C1 segment of cervical spinal cord (tissue), 14 donors: ENCODE measurements at regions not wholly inside any gene's neighbourhood (a gene's known extent, or its start where the extent isn't known, plus 50 kb on each side); places are given as distances from the start of the nearest gene placed in this dataset.
A peak's percentile ranks its signal among the peaks of the same experiment; 100 is the strongest.

Source experiments
- DNase-seq, 14 donors: peaks; one replicate each; lab custom pipeline; 2025; lab: John Stamatoyannopoulos, UW

- DNase-seq, result no peak
Observed at GRCh38 chr10:47053081-47053798, 142.0 kb downstream of the PTPN20 start.

GRCh38 chr10:47054974-47055373 is 143.7 kb downstream of the PTPN20 start:
- no peak for DNase-seq

DNA sequence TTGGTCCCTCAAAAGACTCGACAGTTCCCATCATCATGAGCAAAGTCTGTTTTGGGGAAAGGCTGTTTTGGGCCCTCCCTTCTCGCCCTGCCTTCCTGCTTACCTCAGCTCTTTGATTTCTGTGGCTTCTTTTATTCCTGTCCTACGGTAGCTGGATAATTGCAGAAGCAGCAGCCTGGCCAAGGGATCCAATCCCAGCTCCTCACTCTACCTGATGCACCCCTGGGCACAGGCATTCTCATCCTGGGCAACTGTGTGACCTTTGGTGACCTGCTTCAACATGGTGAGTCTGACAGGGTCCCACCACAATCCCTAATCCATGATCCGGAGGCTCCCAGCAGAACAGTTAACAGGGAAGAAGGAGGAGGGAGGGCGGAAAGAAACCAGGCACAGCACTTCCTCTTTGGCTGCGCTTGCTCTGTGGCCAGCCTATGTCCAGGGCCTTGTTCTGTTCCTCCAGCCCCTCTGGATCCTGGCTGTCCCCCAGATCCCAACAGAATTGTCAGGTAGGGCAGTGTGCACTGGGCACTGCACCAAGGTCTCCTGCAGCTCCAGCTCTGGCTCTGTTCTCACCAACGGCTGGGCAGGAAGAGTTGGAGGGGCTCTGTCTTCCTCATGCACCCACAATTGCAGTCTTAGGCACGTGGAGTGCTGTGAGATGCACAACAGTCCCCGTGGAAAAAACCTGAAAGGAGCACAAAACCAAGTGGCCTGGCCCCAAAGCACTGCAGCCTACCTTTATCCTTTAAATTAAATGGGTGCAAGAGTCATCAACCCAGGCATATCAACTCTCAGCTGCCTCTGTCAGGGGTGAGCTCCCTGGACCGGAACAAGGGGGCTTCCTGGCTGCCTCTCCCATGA is 144.4 kb downstream of the PTPN20 start:
- no peak for DNase-seq

- no peak for DNase-seq
Observed at GRCh38 chr10:47056247-47056510, 145.0 kb downstream of the PTPN20 start.

DNA sequence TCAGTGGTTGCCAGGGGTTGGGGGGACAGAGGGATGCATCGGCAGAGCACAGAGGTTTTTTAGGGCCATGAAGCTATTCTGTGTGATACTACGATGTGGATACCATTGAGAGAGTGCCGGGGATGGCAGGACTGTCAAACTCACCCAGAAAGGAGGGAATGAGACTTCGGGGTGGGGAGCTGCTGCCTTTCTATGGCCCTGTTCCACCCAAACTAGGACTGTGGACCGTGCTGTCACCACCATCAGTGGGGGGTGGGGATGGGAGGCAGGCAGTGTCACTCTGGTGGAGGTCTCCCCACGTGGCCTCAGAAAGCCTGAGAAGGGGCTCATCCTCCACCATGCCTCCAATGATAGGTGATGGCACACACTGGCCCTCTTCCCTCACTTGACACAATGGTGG is 146.2 kb downstream of the PTPN20 start:
- DNase-seq, result no peak

GRCh38 chr10:47058032-47058702 is 146.9 kb downstream of the PTPN20 start:
- no peak for DNase-seq

GRCh38 chr10:47058961-47059391 is 147.7 kb downstream of the PTPN20 start:
- DNase-seq, result no peak

GRCh38 chr10:47059606-47060311 is 148.5 kb downstream of the PTPN20 start:
- no peak for DNase-seq

- no peak for DNase-seq
Observed at GRCh38 chr10:47060356-47060755, 149.1 kb downstream of the PTPN20 start.

- no peak for DNase-seq
Observed at GRCh38 chr10:47060993-47061500, 149.8 kb downstream of the PTPN20 start.

DNA sequence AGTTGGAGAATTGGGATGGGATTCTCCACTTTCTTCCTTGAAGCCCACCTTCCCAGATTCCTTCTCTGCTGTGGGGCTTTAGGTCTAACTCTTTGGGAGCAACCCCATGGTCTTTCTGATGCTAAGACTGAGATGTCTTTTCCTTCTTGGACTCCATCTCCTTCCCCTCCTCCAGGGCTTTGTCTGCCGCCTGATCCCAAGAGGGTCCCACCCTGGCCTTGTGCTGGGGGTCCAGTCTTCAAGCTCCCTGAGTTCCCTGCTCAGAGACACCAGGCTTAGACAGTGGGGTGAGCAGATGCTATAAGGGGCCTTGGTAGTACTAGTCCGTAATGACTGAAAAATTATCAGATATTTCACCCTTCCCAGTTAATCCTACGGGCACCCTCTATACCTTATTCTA is 150.5 kb downstream of the PTPN20 start:
- no peak for DNase-seq

GRCh38 chr10:47062441-47063200 is 151.4 kb downstream of the PTPN20 start:
- no peak for DNase-seq

- peak in 1 of 14 donors; percentile 38 for DNase-seq
Observed at GRCh38 chr10:47063858-47064257, 152.6 kb downstream of the PTPN20 start.

GRCh38 chr10:47065903-47066302 is 154.7 kb downstream of the PTPN20 start:
- DNase-seq, result no peak

- DNase-seq, result no peak
Observed at GRCh38 chr10:47067949-47068940, 157.0 kb downstream of the PTPN20 start.

DNA sequence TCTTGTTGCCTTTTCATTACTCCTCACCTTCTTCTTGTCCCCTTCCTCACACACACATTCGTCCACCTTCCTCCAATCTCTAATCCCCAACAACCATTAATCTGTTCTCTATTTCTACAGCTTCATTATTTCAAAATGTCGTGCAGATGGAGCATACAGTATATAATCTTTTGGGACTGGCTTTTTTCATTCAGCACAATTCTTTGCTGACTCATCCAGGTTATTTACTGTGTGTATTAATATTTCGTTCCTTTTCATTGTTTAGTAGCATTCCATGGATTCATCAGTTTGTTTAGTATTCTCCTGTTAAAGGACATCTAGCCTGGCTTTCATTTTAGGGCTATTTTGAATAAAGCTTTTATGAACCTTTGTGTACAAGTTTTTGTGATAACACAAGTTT is 159.3 kb downstream of the PTPN20 start:
- DNase-seq, result no peak

DNA sequence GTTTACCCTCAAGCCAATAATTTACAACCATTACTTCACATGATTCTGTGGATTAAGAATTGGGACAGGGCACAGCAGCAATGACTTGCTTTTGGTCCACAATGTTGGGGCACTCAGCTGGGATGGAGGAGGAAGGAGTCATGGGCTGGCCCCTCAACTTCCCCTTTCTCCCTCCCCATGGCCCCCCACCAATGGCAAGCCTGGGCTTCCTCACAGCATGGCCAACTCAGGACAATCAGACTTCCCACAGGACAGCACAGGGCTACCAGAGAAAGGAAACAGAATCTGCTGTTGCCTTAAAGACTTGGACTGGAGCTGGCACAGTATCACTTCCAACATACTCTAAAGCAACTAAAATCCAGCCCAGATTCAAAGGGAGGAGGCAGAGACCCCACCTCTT is 160.7 kb downstream of the PTPN20 start:
- no peak for DNase-seq

GRCh38 chr10:47073967-47074366 is 162.7 kb downstream of the PTPN20 start:
- no peak for DNase-seq

DNA sequence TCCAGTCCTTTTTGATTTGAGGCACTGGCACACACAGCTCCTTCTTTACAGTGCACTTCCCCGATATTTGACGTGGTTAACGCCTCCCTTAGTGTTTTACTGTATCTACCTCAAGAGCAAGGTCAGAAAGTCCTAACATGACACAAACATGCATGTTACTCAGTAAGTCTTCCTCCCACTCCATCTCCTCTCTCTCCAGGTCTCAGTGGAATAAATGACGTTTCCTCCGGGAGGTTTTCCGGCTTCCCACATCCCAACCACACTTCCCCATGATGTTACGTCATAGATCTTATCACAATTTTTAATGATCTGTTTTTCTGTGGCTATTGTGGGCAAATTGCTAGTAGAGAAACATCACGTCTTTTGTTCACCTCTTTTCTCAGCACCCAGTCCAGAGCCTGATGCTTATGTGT is 165.7 kb downstream of the PTPN20 start:
- no peak for DNase-seq

GRCh38 chr10:47077386-47077785 is 166.2 kb downstream of the PTPN20 start:
- DNase-seq, result no peak
